GM12892 (cell line): ENCODE measurements at regions not wholly inside any gene's neighbourhood (a gene's known extent, or its start where the extent isn't known, plus 50 kb on each side); places are given as distances from the start of the nearest gene placed in this dataset.

Source experiments
- DNase-seq: peaks from one replicate; pipeline ENCODE4 v3.0.0; 2011; ENCODE audit not compliant: insufficient read length
- FAIRE-seq: peaks from 2 replicates; lab custom pipeline; 2011; peaks lifted over from hg19 to GRCh38; lab: Jason Lieb, UNC
- POLR2A ChIP-seq: IDR thresholded peaks from 2 replicates; pipeline ENCODE4 v1.6.1; 2011; ENCODE audit warnings: low read depth, low read length, control low read depth
- POLR2AphosphoS5 ChIP-seq: IDR thresholded peaks from 2 replicates; pipeline ENCODE4 v1.6.1; 2011; ENCODE audit warnings: low read depth, low read length, control low read depth
- TAF1 ChIP-seq: IDR thresholded peaks from 2 replicates; pipeline ENCODE4 v1.6.1; 2011; ENCODE audit warnings: low read depth, mild to moderate bottlenecking, control low read depth, low read length, borderline replicate concordance

- no peak for TF ChIP-seq TAF1
- TF ChIP-seq POLR2A, result 0 out of 2 replicates have a peak, but pooled peaks have one; percentile 28
- DNase-seq (no peak), FAIRE-seq (no peak)
Observed at GRCh38 chr4:184306949-184307348, 89.3 kb upstream of the ENPP6 start.

- TF ChIP-seq POLR2AphosphoS5, result no peak
- TF ChIP-seq POLR2A, result no peak
- TF ChIP-seq TAF1, result no peak
- DNase-seq (no peak), FAIRE-seq (no peak)
Observed at GRCh38 chr4:184306470-184306869, 88.8 kb upstream of the ENPP6 start.

GRCh38 chr4:184300816-184301215 is 83.1 kb upstream of the ENPP6 start:
- no peak for TF ChIP-seq POLR2A
- TF ChIP-seq TAF1, result no peak
- no peak for TF ChIP-seq POLR2AphosphoS5
- no peak for FAIRE-seq
- no peak for DNase-seq

GRCh38 chr4:184298254-184298653 is 80.6 kb upstream of the ENPP6 start:
- DNase-seq (no peak), FAIRE-seq (no peak)
- TF ChIP-seq TAF1, result no peak
- TF ChIP-seq POLR2A, result no peak
- no peak for TF ChIP-seq POLR2AphosphoS5

- TF ChIP-seq POLR2AphosphoS5 (no peak), POLR2A (no peak), TAF1 (no peak)
- no peak for DNase-seq
- no peak for FAIRE-seq
Observed at GRCh38 chr4:184295206-184295605, 77.5 kb upstream of the ENPP6 start.

GRCh38 chr4:184294606-184295133 is 77.0 kb upstream of the ENPP6 start:
- no peak for TF ChIP-seq TAF1
- no peak for TF ChIP-seq POLR2A
- no peak for TF ChIP-seq POLR2AphosphoS5
- DNase-seq (no peak), FAIRE-seq (no peak)

GRCh38 chr4:184293552-184293951 is 75.9 kb upstream of the ENPP6 start:
- DNase-seq (no peak), FAIRE-seq (no peak)
- TF ChIP-seq POLR2A, result no peak
- no peak for TF ChIP-seq POLR2AphosphoS5
- TF ChIP-seq TAF1, result no peak

- FAIRE-seq (no peak), DNase-seq (no peak)
- TF ChIP-seq POLR2A, result no peak
Observed at GRCh38 chr4:184292877-184293276, 75.2 kb upstream of the ENPP6 start.

GRCh38 chr4:184292465-184292867 is 74.8 kb upstream of the ENPP6 start:
- TF ChIP-seq TAF1 (no peak), POLR2AphosphoS5 (no peak; the same call in 1 of the 2 replicates), POLR2A (no peak)
- FAIRE-seq, result peak; percentile 72

GRCh38 chr4:184289179-184289535 is 71.5 kb upstream of the ENPP6 start:
- FAIRE-seq, result no peak
- no peak for TF ChIP-seq POLR2A
- TF ChIP-seq POLR2AphosphoS5, result no peak; the same call in 1 of the 2 replicates
- no peak for TF ChIP-seq TAF1

More at GRCh38 chr4:184292465-184292867, 74.8 kb upstream of the ENPP6 start:
- DNase-seq, result no peak

GRCh38 chr4:184288451-184289178 is 70.9 kb upstream of the ENPP6 start:
- FAIRE-seq, result peak; percentile 92
- no peak for DNase-seq
- TF ChIP-seq POLR2AphosphoS5, result peak; percentile 57; the same call in 1 of the 2 replicates
- 0 out of 2 replicates have a peak, but pooled peaks have one; percentile 7 for TF ChIP-seq POLR2A
- no peak; the same call in 1 of the 2 replicates for TF ChIP-seq TAF1

More at GRCh38 chr4:184289179-184289535, 71.5 kb upstream of the ENPP6 start:
- DNase-seq, result no peak

GRCh38 chr4:184287697-184288255 is 70.1 kb upstream of the ENPP6 start:
- no peak for TF ChIP-seq POLR2AphosphoS5
- TF ChIP-seq POLR2A, result peak; percentile 52; the same call in 1 of the 2 replicates
- FAIRE-seq, result peak; percentile 83
- no peak for DNase-seq
